ENCODE measurements at regions not wholly inside any gene's neighbourhood (a gene's known extent, or its start where the extent isn't known, plus 50 kb on each side); places are given as distances from the start of the nearest gene placed in this dataset.

GRCh38 chr13:111944171-111944583, 122.8 kb upstream of the SOX1 start:
- TF ChIP-seq POLR2A (IDR thresholded peaks at IDR 0.05), result no peak
- no peak overlapping the region for H3K27ac ChIP-seq
- no peak for ATAC-seq
- H3K27me3 ChIP-seq, result peaks cover 0 to 2% (median 0%) of the 10 kb centered on the region in 3 donors
- H3K36me3 ChIP-seq, result no peaks in the 10 kb centered on the region
- intact Hi-C loops (cut with DNase I; ENCODE audit: low total_unique reads) (no loop called here), in situ Hi-C loops (cut with MboI; ENCODE audit: low sequenced_read_pairs in 4 of 4) (no loop called here)
- no peak for DNase-seq
- H3K4me3 ChIP-seq, result no peak overlapping the region
- no peaks in the 10 kb centered on the region for H3K9me3 ChIP-seq
- no peaks in the 10 kb centered on the region for H3K4me1 ChIP-seq

GRCh38 chr13:111945086-111945485, 121.9 kb upstream of the SOX1 start:
- Histone ChIP-seq H3K27ac (no peak overlapping the region), H3K4me3 (no peak overlapping the region), H3K4me1 (no peaks in the 10 kb centered on the region), H3K9me3 (no peaks in the 10 kb centered on the region), H3K36me3 (no peaks in the 10 kb centered on the region), H3K27me3 (no peaks in the 10 kb centered on the region)
- intact Hi-C loops (cut with DNase I; ENCODE audit: low total_unique reads) (no loop called here), in situ Hi-C loops (cut with MboI; ENCODE audit: low sequenced_read_pairs in 4 of 4) (no loop called here)
- DNase-seq (no peak), ATAC-seq (no peak)
- no peak for TF ChIP-seq CTCF (IDR thresholded peaks at IDR 0.05 in 4 of 5, conservative IDR thresholded peaks at IDR 0.05 in 1 of 5)
- TF ChIP-seq POLR2A (IDR thresholded peaks at IDR 0.05), result no peak

- Histone ChIP-seq H3K27me3 (no peaks in the 10 kb centered on the region), H3K4me3 (no peak overlapping the region), H3K4me1 (no peaks in the 10 kb centered on the region), H3K36me3 (no peaks in the 10 kb centered on the region), H3K27ac (no peak overlapping the region), H3K9me3 (no peaks in the 10 kb centered on the region)
- no peak for ATAC-seq
- no peak for DNase-seq
- TF ChIP-seq POLR2A (IDR thresholded peaks at IDR 0.05), result no peak
- no peak for TF ChIP-seq CTCF (IDR thresholded peaks at IDR 0.05 in 4 of 5, conservative IDR thresholded peaks at IDR 0.05 in 1 of 5)
- in situ Hi-C loops (cut with MboI; ENCODE audit: low sequenced_read_pairs in 4 of 4) (no loop called here), intact Hi-C loops (cut with DNase I; ENCODE audit: low total_unique reads) (no loop called here)
Measured at GRCh38 chr13:111946214-111946613, 120.7 kb upstream of the SOX1 start.

- Histone ChIP-seq H3K27ac (no peak overlapping the region), H3K4me3 (no peak overlapping the region), H3K27me3 (no peaks in the 10 kb centered on the region), H3K4me1 (no peaks in the 10 kb centered on the region), H3K36me3 (no peaks in the 10 kb centered on the region), H3K9me3 (no peaks in the 10 kb centered on the region)
- DNase-seq, result no peak
- TF ChIP-seq CTCF (IDR thresholded peaks at IDR 0.05 in 4 of 5, conservative IDR thresholded peaks at IDR 0.05 in 1 of 5), result no peak
- TF ChIP-seq POLR2A (IDR thresholded peaks at IDR 0.05), result no peak
- in situ Hi-C loops (cut with MboI; ENCODE audit: low sequenced_read_pairs in 4 of 4) (no loop called here), intact Hi-C loops (cut with DNase I; ENCODE audit: low total_unique reads) (no loop called here)
- no peak for ATAC-seq
Measured at GRCh38 chr13:111947026-111947810, 119.7 kb upstream of the SOX1 start.

- DNase-seq (no peak), ATAC-seq (no peak)
- Histone ChIP-seq H3K4me1 (no peaks in the 10 kb centered on the region), H3K27ac (no peak overlapping the region), H3K4me3 (no peak overlapping the region), H3K36me3 (no peaks in the 10 kb centered on the region), H3K9me3 (no peaks in the 10 kb centered on the region), H3K27me3 (no peaks in the 10 kb centered on the region)
- TF ChIP-seq POLR2A (IDR thresholded peaks at IDR 0.05), result no peak
- TF ChIP-seq CTCF (IDR thresholded peaks at IDR 0.05 in 4 of 5, conservative IDR thresholded peaks at IDR 0.05 in 1 of 5), result no peak
- intact Hi-C loops (cut with DNase I; ENCODE audit: low total_unique reads) (no loop called here), in situ Hi-C loops (cut with MboI; ENCODE audit: low sequenced_read_pairs in 4 of 4) (no loop called here)
Measured at GRCh38 chr13:111947876-111948275, 119.1 kb upstream of the SOX1 start.

Data from gastrocnemius medialis (tissue), 4 donors.